CD4-positive, alpha-beta T cell treated with Interleukin-15 for 1 hour (primary cell): ENCODE measurements at regions not wholly inside any gene's neighbourhood (a gene's known extent, or its start where the extent isn't known, plus 50 kb on each side); places are given as distances from the start of the nearest gene placed in this dataset.

Experiments
- DNase-seq: peaks from one replicate; pipeline ENCODE4 v3.0.0-alpha.2; 2020

DNA sequence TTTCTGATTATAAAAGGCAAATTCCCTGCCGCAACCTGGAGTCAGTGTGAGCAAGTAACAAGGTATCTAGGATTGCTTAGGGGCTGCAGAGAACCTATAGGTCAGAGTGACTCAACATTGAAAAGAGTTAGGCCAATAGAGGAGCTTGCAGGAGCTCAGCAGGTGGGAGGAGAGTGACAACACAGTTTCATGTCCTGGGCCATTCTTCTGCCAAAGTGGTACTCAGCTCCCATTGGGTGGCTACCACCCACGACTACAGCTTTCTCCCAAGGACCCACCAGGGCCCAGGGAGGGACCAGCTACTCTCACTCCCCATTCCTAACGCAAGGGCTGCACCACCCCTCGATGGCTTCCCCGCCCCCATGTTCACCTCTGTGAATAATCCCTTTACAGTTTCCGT lies 86.7 kb upstream of the SPATA31C2 start:
- DNase-seq, result no peak

DNA sequence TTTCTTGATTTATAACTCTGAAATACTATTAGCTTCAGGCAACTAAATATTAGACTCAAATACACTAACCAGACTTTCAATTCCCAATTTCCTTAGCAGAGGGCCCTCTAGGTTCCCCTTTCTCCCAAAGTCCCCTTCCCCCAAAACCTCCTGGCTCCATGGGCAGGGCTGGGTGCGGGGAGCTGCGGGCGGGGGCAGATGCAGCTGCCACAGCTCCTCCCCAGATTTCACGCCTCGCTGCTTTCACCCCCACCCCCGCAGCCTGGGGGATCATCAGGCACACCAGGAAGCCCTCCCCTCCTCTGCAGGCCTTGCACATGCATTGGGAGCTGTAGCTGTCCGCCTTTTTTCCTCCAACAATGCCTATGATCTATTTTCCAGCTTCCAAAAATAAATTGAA lies 82.8 kb upstream of the SPATA31C2 start:
- DNase-seq, result no peak

DNA sequence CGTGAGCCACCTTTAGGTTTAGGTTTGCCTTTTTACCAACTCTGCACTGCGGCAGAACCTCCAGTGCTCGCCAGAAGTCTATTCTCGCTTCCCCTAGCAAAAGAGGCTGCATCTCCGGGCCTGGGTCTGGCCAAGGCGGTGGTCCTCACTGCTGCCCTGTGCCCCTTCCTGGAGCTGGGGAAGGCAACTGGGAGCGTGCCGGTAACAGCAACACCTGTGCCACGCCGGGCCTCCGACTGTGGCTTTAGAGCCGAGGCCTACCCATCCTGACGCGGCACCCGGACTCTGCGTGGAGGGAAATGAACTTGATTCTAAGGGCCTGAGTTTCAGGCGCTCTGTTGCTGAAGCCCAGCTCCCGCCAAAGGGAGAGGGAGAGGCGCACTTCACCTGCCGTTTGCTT lies 82.4 kb upstream of the SPATA31C2 start:
- no peak for DNase-seq

DNA sequence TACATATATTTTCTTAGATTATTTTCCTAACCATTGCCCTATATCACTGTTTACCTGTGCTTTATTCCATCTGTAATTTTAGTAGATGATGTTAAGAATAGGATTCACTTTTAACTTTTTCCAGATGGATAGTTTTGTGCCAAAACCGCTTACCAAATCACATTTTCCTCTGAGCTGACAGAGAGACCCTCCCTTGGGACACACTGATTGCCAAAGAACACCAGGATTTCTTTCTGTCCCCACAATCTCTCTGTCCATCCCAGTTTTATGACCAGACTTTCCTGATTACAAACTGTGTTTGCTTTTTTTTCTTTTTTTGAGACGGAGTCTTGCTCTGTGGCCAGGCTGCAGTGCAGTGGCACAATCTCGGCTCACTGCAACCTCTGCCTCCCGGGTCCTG lies 81.3 kb upstream of the SPATA31C2 start:
- DNase-seq, result no peak

DNA sequence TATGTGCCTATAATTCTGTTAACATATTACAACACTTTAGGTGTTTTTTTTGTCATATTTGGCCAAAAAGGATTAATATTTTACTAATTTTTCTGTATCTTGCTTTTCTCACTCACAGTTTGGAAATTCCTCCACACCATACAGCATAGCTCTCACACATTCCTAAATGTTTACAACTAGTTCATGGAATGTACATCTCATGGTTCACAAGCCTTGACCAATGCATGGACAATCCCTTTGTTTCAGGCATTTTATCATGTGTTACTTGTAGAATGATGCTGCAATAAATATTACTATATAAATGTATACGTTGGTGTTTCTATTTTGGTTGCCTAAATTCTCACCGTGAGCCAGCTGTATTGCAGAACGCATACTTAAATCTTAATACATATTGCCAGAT lies 80.5 kb upstream of the SPATA31C2 start:
- DNase-seq, result no peak

DNA sequence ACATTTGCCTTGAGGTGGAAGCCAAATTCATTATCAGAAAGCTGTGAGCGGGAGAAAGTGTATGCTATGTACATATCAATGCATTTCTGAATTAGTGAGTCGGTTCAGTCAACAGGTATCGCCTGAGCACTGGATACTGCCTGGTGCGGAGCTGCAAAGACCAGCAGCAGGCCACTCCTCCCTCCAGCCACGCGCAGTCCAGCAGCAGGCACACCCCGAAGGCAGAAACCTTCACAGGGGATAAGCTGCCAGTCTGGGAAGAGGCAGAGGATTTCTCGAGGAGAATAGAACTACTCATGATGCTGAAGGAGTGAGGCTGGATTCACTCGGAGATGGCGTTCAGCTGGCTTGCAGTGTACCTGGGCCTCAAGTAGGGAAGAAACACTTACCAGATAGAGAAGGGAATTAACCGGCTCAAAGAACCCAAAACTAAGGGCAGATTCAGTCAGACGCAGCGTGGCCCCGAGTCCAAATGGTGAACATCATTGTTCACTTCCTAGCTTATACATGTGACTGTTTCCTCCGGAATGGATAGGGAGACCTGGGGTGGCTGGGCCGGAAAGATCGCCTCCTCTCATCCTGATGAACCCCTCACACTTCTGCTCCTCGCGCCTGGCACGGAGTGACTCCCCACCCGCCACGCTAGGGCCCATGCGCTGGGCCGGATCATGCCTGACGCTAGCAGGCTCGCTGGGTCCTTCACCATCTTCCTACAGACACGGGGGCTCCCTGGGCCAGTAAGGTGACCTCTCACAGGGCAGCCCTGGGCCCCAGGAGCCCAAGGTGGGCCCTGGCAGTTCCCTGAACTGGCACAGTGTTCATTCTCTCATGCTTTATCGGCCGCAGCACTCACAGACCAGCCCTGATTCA lies 78.1 kb upstream of the SPATA31C2 start:
- no peak for DNase-seq

DNA sequence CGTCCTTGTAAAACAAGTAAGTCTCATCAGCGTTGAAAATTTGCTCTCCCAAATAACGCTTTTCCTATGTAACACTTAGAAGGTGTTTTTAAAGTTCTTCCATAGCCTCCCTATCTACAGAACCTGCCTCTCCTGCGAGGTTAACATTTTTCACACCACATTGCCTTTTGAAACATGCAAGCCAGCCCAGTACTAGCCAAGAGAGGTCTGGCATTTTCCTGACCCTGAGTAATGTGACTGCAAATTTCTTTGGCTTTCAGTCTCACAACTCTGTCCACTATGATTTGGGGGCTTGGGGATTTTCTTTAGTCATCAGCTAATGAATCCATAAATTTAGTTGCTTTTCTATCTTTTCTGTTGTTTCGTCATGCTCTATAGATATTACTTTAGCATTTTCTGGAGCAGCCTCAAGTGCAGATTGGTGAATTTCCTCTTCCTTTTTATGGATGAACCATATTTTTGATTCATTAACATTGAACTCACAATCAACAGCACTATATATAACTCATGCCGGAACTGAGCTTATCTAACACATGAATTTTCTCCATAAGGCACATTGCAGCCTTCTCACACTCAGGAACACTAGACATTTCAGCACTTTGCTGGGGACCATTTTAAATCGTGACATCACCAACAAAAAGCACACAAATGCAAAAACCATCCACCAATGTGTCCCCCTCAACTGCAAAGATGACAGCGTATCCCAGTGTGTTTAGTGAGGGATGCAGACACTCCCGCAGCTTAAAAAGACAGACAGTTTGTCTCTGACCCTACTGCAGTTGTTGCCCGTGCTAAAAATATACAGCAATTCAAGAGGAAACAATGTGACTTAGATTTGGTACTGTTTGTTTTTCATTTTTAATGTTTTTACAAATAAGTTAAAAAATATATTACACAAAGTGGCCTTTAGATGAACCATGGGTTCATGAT lies 77.2 kb upstream of the SPATA31C2 start:
- no peak for DNase-seq

DNA sequence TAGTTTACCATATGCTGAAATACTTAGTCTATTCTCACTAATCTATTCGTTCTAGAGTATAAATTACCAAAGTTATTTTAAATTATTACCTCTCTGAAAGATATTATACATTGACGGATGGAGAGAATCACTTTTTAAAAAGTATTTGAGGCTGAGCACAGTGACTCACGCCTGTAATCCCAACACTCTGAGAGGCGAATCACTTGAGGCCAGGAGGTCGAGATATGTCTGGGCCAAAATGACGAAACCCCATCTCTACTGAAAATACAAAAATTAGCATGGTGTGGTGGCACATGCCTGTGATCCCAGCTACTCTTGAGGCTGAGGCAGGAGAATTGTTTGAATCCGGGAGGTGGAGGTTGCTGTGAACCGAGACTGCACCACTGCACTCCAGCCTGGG lies 64.0 kb upstream of the SPATA31C2 start:
- DNase-seq, result no peak

DNA sequence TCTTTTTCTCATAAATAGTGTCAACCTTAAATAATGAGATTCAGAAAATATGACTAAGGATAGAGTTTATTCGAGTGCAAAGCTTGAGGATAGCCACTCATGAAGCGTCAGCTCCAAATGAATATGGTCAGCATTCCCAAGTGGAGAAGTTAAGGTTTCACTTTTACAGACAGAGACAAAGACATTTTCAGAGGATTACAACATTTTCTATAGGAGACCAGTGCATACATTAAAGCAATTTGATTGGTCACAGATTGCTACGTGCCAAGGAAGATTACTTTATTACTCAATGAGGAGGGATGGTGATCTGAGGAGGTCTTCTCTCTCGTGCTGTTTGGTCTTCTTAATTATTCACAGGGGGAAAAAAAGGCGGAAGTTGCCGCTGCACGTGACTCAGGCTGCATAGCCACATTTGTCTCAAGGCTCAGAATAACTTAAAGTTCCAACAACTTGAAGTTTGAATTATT lies 60.1 kb upstream of the SPATA31C2 start:
- DNase-seq, result no peak

DNA sequence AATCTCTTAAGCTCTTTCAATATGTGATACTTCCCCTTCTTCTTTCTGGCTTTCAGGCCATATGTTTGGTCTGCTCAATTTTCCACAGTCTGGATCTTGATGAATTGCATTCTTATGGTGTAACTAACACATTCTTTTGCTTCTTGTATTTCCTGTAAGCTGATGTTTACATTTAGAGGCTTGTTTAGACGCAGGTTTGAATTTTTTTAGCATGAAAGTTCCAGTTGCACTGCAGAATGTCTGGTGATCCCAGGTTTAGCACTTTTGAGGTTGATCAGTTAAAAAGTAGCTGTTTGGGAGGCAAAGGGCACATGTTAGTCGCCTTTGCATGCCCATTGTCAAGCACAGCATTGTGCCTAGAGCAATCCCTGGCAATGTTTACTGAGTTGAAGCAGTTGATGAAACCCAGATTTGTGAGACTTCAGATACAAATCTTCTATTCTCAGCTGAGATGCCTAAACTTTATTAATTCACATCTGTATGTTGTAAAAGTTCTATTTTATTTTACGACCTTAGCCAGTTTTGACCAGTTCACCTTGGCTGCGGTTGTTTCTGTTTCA lies 59.6 kb upstream of the SPATA31C2 start:
- DNase-seq, result no peak

DNA sequence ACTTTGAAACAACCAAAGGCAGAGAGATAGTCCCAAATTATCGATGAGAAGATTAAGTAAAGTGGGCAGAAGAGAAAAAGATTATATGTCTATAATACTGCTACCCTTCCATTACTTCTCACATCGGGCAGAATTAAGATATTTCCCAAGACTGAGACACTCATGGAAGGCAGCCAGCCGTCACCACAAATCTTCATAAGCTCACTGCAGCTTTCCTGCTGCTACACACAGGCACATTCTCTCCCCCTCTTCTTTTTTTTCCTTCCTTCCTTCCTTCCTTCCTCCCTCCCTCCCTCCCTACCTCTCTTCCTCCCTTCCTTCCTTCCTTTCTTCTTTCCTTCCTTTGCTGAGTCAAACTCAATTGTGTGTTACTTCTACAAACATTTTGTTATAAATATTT lies 58.7 kb upstream of the SPATA31C2 start:
- DNase-seq, result no peak

DNA sequence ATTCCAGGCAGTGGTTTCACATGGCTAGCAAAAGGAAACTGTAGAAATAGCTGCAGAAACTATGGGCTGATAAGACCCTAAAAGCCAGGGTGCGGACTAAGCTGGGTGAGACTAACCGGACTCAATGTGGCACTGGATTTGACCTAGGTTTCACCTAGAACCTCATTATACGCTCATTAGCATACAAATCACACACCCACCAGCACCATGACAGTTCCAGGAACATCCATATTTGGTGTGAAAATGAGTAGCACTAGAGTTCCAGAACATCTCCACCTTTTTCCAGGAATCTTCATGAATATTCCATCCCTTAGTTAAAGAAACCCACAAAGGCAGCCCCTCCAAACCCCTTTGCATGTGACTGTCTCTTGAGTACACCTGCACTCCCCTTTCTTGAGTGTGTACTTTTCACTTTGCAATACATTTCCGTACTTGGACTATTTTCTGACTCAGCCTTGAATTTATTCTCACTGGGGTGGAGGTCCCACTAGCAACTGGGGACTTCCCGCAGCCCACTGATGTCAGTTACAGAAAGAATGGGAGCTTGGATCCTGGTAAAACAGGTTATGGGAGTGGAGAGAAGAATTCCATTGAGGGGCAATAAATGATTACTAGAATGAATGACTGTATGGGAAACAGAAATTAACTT lies 58.0 kb upstream of the SPATA31C2 start:
- no peak for DNase-seq

DNA sequence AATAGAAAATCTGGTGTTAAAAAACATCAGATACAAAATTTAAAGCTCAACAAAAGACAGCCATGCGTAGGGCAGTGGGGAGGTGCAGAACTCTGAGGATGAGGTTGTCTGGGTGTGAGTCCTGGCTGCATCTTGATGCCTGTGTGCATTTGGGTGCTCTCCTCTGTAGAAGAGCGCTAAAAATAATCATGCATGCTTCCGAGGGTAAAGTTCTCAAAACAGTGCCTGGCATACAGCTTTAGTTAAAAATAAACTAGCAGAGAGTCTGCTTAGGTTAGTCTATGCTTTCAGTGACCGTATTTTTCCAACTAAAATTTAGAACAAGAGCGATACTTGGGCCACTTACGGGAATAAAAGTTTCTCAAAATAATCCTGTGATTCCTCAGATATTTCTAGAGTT lies 55.5 kb upstream of the SPATA31C2 start:
- DNase-seq, result no peak

DNA sequence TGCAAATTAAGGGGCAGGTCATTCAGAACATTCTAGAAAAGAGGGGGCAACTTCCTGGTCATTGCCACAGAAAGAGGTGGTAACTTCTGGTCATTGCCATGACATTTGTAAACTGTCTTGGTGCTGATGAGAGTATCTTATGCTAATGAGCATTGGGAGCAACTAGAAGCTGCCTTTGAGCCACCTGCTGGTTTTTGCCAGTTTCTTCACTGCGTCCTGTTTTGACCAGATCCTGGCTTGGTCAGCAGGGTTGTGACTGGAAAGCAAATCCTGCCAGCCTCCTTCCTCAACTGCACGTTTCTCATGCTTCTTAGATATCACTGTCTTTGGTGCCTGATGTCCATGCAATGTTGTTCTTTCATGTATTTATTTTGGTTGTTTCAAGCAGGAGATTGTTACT lies 53.2 kb upstream of the SPATA31C2 start:
- no peak for DNase-seq

DNA sequence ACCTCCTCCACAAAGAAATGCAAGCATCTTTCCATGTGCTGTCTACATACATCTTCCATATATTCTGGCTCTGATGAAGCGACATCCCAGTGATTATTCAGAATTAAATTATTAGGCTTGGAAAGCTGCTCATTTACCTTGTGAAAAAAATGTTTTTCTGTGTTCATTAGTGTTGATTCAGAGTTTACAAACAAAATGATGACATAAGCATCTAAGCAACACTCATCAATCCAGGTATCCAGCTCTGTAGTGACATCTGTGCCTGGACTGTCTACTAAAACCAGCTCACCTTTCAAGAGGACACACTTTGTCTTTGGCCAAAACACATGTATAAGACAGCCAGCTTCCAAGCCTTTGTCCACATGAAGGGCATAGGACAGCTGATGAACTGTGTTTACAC lies 51.1 kb upstream of the SPATA31C2 start:
- DNase-seq, result no peak
